GM18907 (cell line): ENCODE measurements at regions not wholly inside any gene's neighbourhood (a gene's known extent, or its start where the extent isn't known, plus 50 kb on each side); places are given as distances from the start of the nearest gene placed in this dataset.

Source experiments
- ATAC-seq: cut with Tn5 transposase; IDR thresholded peaks from one replicate; pipeline ENCODE4 v1.9.1; 2021; ENCODE audit warnings: mild to moderate bottlenecking, moderate library complexity; ENCODE audit not compliant: unreplicated experiment

DNA sequence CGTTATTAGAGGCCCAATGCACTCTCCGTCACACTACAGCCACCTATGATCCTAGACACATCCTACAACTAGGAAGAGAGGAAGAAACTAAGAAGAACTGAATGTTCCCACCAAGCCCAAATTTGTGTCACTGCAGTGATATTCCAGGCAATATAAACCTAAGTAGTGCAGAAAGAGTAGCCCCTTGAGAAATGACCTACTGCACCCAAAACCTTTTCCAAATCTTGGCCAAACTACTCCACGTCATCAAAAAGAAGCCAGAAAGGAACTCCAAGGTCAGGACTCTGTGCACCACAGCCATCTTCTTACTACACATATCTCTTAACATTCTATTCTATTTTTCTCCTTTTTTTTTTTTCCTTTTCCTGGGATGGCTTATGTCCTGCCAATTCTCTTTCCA is 60.2 kb downstream of the ADAMTS1 start:
- no peak for ATAC-seq

DNA sequence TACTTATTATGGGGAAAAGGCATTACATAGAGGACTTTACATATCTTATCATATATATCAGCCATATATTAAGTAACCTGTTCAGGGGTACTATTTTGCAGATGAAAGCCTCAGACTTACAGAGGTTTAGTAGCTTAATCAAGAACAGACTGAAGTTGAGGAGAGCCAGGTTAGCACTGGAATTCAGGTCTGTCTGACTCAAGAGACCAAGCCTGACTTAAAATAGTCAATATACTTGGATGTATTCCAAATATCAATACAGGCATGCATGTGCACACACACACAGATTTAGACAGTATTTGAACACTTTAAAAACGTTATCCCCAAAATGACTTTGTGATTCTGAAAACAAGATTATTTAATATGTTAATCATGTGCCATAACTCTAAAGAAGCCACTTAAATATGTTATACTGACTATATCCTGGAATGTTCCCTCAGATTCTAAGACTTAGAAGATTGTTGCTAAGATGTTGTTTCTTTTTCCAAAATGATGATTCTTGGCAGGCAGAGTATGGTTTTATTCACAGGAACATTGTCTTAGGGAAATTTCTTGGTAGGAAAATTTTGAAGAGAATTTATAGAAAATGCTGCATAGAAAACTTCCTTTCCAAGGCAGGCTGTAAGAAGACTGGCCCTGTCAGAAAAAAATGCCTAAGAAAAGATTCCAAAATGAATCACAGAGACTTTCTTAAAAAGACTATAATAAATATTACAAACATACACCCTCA is 61.6 kb downstream of the ADAMTS1 start:
- ATAC-seq: no peak

DNA sequence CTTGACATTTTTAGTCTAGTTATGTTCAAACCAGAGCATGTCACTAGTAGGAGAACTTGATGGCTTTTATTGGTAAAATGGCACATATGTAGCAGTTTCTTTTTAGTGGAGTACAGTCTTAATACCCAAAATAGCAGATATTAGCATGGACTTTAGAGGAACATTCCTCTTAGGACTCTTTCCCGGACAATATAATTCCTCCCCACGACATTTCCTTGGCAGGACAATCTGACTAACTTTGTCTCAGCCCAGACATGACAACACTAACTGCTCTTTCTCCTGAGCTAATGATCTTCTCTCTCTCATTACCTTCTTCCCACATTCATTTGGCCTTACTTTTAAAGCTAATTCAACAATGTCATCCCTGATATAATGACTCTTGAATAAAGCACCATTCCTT is 62.5 kb downstream of the ADAMTS1 start:
- ATAC-seq: no peak

DNA sequence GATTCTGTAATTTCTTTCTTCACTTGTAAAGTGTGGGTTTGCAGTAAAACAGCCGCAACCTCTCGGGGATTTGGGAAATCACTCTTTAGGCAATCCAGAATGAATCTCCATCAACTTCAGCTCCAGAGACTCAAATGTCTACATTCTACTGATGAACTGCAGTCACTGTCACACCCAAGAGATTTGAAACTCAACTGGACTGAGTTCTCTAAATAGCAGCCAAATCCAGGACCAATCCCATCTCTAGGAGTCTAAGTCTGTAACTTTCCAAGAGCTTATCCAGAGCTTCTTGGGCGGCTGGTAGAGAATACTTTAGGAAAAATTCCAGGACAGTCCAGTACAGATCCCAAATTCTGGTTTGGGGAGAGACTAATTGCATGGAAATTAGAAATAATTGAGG is 62.9 kb downstream of the ADAMTS1 start:
- ATAC-seq: no peak

DNA sequence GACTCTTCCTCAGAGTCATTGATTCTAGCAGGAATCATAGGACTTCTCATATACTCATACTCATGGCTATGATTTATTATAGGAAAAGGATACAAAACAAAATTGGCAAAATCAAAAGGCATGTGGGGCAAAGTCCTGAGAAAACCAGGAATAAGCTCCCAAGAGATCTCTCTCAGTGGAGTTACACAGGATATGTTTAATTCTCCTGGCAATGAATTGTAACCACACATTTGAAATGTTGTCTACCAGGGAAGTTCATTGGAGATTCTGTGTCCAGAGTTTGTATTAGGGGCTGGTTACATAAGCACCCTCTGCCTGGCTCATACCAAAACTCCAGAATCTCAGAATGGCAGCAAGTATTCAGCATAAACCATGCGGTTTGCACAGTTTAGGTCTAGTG is 63.9 kb downstream of the ADAMTS1 start:
- ATAC-seq: no peak

DNA sequence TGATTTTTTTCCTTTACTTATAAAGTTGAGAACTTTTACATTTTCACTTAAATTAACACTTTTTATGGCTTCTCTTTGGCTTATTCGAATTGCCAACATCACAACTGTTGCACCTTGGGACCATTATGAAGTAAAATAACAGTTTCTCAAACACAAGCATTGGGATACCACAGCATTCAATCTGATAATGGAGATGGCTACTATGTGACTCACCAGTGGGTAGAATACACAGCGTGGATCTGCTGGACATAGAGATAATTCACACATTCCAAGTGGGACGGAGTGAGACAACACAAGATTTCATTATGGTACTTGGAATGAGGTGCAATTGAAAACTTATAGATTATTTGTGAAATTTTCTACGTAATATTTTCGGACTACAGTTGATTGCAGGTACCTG is 68.0 kb downstream of the ADAMTS1 start:
- no peak for ATAC-seq

DNA sequence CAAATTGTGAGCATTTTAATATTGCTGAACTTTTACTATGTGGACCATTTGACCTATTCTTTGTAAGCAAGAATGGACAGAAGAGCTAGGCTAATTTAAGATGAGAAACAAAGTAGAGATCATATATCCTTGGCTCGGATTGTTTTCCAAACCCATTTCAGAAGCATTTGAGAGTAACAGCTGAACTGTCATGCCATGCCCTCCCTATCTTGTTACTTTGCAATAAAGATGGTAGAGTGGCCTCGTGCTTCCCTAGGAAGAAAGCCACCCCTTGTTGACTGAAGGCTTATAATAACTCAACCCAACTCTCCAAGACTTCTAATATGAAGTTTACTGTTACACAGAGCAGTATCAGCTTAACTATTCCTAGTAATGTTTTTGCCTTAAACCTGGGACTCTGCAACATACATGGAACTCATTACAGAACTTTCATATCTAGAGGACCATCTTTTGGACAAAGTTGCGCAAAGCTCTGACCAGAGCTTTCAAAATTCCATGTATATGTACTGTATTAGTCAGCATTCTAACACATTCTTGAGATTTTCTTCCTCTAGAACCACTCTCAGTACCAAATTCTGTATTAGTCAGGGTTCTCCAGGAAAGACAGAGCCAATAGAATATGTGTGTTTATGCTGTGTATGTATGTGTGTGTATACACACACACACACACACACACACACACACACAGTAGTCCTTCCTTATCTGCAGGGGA is 68.7 kb downstream of the ADAMTS1 start:
- ATAC-seq: no peak

DNA sequence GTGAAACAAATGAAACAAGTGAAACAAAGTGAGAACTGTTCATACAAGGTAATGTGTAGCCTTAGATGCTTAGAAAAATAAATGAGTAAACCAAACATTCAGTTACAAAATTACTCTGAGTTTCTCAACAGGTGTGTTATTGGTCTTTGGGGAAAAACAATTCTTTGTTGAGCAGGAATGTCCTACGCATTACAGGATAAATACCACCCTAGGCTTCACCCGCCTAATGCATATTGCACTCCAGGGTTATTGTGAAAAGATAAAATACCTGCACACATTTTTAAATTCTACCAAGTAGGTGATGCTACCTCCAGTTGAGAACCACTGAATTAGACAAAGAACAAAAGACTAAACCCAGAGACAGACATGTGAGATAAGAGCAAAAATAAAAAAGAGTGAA is 72.2 kb downstream of the ADAMTS1 start:
- ATAC-seq: no peak

DNA sequence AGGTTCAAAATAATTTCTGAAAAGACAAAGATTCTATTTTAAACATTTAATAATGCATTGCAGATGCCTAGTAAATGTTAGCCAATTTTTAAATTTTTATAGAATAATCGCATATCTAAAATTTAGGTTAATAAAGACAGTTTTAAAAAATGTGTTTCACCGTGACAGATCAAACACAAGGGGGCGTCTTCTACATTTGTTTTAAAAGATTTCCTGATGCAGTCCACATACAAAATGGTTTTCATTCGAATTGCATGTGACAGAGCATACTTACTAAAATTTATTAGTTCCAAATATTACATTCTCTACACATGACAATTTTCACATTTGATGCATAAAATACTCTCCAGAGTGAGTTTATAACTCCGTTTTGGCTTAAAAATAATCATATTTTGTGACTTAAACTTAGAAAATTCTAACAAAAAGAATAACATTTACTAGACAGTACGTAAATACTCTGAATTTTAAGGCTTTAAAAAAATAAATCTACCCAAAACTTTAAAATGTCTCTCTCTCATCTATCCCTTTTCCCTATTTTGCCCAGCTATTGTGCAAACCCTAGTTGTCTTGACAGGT is 75.5 kb downstream of the ADAMTS1 start:
- no peak for ATAC-seq

DNA sequence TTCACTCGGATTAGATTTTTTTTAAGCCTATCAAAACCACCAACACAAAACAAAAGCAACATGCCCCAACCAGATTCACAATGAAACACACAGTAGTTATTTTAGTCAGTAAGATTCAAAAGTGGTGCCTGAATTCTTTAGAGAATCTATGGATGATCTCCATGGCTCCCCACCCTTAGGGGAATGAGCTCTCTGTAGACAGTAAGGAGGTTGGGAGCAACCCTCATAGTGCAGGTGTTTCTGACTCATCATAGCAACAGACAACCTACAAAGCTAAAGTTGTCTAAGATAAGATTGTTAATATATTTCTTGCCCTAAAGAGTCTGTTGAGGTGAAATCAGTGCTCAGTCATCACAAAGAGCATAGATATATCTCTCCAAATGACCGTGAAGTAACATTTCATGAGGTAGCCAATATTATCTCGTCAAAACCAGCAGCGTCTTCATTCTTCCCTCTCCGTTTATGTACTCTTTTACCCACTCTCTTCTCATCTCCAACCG is 78.3 kb downstream of the ADAMTS1 start:
- ATAC-seq: no peak

DNA sequence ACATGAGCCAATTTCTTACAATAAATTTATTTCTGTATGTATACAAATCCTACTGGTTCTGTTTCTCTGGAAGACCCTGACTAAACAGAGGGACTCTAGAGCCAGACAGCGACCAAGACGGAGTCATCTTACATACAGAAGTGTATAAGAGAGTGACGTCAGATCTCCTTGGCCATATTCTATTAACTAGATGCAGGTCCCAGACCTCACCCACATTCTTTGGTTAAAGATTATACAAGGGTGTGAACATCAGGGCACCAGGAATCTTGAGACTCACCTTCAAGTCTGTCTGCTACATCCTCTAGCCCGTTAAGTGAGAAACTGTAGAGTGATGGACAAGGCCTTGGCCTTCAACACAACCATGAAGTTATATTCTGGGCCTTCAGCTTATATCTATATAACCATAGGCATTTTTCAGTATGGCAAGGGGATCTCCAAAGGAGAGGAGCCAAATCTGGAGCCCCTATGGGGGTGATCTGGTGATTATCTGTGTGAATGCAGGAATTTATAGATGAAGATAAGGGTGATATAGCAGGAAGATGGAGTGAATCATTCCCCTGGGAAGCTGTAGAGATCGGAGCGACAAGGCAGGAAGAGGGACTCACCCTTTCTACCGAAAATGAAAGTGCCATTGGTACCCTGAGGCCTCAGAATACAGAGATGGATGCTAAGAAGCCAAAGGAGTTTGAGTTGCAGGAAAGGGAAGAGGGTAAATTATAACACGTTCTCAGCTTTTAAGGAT is 83.9 kb downstream of the ADAMTS1 start:
- ATAC-seq: no peak

DNA sequence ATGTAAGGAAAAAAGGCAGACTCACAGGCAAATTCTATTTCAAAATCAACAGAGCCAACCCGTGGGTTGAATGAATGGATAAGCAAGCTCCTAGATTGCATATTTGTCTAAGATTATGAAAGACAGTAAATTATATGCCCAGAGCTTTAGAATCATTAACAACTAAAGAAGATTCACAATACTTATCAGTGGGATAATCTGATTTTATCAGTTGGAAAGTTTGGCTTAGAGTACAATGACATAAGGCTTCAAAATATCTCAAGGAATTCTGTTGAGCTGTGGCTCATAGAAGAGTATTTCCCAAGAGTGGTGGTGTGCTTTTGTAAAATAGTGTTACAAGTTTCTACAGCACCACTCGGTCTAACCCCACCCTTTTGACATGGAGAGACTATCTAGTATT is 85.5 kb downstream of the ADAMTS1 start:
- ATAC-seq: no peak

DNA sequence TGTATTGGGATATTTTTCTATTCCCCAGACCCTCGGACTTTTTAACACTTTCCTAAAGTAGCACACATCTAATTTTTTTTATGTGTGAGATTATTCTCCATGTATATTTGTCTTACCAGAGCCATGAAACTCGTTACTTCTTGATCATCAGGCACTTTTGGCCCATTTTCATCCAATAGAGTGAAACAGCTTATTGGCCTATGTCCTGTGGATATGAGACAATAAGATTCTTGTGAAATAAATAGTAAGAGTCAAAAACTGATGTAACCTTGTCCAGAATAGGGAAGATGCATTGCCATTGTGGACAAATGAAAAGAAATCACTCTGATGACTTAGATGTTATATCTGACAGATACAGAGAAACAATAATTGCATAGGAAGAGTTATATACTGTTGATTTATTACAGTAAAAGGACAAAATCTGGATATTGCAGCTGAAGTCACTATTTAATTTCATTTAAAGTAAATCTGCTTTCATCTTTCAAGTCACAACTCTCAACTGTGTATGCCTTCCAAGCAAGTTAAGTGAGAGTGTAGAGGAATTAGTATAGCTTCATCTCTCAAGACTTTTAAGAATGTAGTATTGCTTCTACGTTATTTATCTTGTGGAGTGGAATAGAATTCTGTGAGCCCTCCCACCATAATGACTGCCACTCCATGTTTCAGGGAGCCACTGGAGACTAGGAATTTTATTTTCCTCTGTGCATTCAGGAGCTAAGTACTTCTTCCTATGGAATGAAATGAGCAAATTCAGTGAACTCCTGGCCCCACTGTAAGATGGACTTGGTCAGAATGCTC is 86.9 kb downstream of the ADAMTS1 start:
- ATAC-seq: no peak

DNA sequence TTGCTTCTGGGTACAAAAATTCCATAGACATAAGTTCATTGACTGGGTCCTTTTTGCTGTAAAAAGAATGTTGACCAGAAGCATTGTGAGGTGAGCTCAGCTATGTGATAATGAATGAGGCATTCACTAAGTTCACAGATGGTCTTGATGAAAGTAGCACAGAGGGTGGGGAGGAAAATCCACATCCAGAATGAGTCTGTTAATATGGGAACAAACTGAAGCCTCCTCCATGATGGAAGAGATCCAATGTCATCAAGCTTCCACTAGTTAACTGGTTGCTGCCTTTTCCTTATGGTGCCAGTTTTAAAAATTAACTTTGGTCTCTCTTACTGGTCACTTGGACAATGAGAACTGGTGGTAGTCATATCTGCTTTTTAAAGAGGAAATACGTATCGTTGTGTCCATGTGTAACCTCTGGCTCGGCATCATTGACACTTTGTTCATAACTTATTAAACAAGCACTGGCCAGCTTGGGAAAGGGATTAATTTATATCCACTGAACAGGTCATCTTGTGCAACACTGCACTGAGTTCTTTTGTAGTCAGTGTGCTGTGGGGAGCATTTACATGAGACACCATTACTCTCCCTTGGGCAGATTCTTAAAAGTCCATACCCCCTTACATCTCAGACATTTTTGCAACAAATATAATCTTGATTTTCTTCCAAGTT is 88.6 kb downstream of the ADAMTS1 start:
- ATAC-seq: no peak

DNA sequence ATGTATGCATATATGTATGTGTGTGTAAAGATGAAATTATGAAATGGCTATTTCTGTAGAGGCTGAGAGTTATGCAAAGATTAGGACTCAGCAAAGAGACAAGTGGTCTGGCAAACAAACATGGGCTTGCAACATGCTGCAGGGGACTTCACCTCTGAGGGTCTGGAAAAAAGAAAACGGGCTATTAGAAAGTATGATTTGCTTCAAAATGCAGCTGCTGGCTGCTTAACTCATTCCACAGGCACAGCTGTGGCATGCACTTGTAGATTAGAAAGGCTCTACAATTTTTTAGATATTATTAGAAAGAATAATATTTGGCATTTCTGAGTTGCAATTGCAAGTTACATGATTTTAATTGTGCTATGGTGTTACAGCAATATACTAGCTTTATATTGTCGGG is 90.4 kb downstream of the ADAMTS1 start:
- no peak for ATAC-seq

DNA sequence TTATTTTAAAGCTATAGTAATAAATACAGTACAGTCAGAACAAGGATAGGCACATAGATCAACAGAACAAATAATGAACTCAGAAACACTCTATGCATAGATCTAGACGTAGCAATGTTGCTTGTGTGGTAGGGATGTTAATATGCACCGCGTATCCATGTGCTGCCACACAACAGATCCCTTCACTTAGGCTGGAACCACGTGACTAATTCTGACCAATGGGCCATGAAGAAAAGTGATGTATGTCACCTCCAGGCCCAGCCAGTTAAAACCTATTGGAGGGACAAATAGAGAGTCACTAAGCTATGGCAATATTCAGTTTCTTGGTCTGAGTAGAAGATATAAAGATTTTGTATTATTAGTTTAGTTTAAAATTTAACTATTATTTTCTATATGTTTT is 91.4 kb downstream of the ADAMTS1 start:
- no peak for ATAC-seq

DNA sequence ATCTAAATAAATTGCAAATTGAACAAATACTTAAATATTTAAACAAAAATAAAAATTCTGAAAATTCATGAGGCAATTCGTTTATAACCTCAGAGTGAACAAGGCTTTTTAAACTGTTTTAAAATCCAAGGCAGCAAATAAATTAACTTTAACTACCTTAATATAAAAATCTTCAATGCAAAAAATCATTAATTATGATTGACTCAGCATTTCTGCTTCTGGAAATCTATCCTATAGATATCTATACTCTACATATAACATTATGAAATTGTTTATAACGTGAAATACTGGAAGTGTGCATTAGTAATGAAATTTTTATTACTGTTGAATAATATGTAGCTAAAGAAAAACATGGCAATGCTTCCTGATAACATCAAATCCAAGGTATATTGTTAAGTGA is 92.4 kb downstream of the ADAMTS1 start:
- ATAC-seq: no peak

DNA sequence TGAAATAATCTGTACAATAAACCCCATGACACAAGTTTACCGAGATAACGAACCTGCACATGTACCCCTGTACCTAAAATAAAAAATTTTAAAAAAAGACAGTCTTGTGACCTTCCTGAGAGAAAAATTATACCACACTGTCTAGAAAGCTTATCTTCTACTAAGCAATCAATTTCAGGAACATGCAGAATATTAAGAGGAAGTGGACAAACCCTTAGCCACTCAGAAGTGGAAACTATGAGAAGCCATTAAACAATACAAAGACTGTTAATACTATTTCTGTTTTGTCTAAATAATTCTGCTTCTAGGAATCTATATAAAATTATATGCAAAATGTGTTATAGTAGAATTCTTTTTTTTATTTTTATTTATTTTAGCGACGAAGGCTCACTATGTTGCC is 93.9 kb downstream of the ADAMTS1 start:
- ATAC-seq: no peak

DNA sequence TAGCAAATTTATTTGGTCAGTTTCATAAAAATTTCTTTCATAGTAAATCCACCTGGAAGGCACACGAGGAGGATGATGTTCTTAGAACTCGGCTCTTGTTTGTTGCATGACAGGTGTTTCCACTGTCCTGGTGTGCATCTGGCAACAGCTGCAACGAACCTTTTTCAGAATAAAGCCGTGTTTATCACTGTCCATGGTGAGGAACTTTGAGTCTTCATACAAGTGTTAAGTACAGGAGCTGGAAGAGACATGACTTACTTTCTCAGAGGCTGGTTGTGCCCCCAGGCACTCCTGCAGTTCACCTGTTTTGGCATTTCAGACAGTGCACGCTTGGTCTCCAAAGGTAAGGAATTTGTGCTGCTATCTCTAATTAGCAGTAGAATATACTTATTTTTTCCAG is 97.1 kb downstream of the ADAMTS1 start:
- no peak for ATAC-seq

DNA sequence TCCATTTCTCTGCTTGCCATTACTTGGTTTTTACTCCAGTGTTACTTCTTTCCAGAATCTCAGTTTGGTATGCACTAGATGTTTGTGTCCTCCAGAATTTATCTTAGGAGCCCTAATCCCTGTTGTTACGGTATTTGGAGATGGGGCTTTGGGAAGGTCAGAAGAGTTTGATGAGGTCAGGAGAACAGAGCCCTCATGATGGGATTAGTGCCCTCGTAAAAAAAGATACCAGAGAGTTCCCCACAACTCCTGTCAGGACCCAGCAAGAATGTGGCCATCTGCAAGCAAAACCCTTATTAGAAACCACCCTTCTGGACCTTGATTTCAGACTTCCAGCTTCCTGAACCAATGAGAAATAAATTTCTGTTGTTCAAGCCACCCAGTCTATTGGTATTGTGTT is 98.0 kb downstream of the ADAMTS1 start:
- ATAC-seq: no peak
